Heart left ventricle (tissue), 13 donors: ENCODE measurements at regions not wholly inside any gene's neighbourhood (a gene's known extent, or its start where the extent isn't known, plus 50 kb on each side); places are given as distances from the start of the nearest gene placed in this dataset.

ENCODE experiments used
- CTCF ChIP-seq, 12 donors: fragments of 200-600 bp; sonication (generic) in 4 of 12; IDR thresholded peaks; one replicate each; pipeline versions ENCODE4 v1.5.0 to v1.8.0; 2018 to 2022; ENCODE audit warnings: antibody characterized with exemption in 12 of 12, mild to moderate bottlenecking in 5 of 12
- POLR2A ChIP-seq, 2 donors: fragments of 450-650 bp; IDR thresholded peaks; one replicate each; pipeline ENCODE4 v1.6.1; 2017; ENCODE audit warnings: antibody characterized with exemption in 2 of 2, mild to moderate bottlenecking in 2 of 2, moderate library complexity in 2 of 2
- donor health status: ischemic (EF 13 %, LVEDD 7.1; RV severe dilation, severe dysfunction).
- donor health status: DM: no; HTN: yes; CAD: no.
- donor health status: DM: no; HTN: no; CAD: no.
- donor health status: ischemic (EF 25% LVEDD 6.9; RV normal size, moderate dysfunction).
- donor health status: ischemic (EF 25% LVEDD 5.7; RV mildly dilated, moderate dysfunction).
- donor health status: ischemic (EF 35%, LVEDD 5.7; RV mildly dilated, moderate dysfunction).
- donor health status: nonischemic (EF 11% LVEDD 7.7; RV severe dilation, severe dysfunction).
- donor health status: DM: yes; HTN: yes; CAD: no.
- donor health status: PGD.
- donor health status: ischemic (EF 29% LVEDD 5.4; RV normal size, mild dysfunction).
- donor health status: nonischemic (EF 23%, LVEDD 6.1; RV moderate dilation, normal function).

- TF ChIP-seq CTCF (IDR thresholded peaks at IDR 0.05), result no peak
- TF ChIP-seq POLR2A (IDR thresholded peaks at IDR 0.05), result no peak
These were observed 1063.9 kb downstream of the SLC6A15 start for GRCh38 chr12:83848702-83849101.
